Nephron (organoid): ENCODE measurements at regions not wholly inside any gene's neighbourhood (a gene's known extent, or its start where the extent isn't known, plus 50 kb on each side); places are given as distances from the start of the nearest gene placed in this dataset.

Source experiments
- H3K27ac Mint-ChIP-seq, 3 experiments: 2 replicates each; pipeline ENCODE4 v1.8.0; 2020; ENCODE audit warnings: mixed read lengths in 3 of 3, mild to moderate bottlenecking in 2 of 3, moderate library complexity in 1 of 3
- H3K27me3 Mint-ChIP-seq: 2 replicates; pipeline ENCODE4 v1.8.0; 2021; ENCODE audit warnings: low read depth, mild to moderate bottlenecking, moderate library complexity, mixed read lengths
- H3K36me3 Mint-ChIP-seq: 2 replicates; pipeline ENCODE4 v1.8.0; 2020; ENCODE audit warnings: low read depth, mixed read lengths
- H3K4me1 Mint-ChIP-seq: 2 replicates; pipeline ENCODE4 v1.8.0; 2020; ENCODE audit warnings: mixed read lengths
- H3K4me3 Mint-ChIP-seq, 3 experiments: 2 replicates each; pipeline ENCODE4 v1.8.0; 2020; ENCODE audit warnings: mild to moderate bottlenecking in 3 of 3, mixed read lengths in 3 of 3, moderate library complexity in 2 of 3
- H3K9me3 Mint-ChIP-seq: 2 replicates; pipeline ENCODE4 v1.8.0; 2020; ENCODE audit warnings: mixed read lengths
- CTCF ChIP-seq, 3 experiments: fragments of 200-600 bp; sonication (generic); IDR thresholded peaks; one replicate each; pipeline ENCODE4 v1.5.0; 2021; ENCODE audit warnings: antibody characterized with exemption in 3 of 3; ENCODE audit not compliant: unreplicated experiment in 3 of 3

- H3K27me3 Mint-ChIP-seq: no peaks in the 10 kb centered on the region
- H3K27ac Mint-ChIP-seq: peak overlapping the region; percentile 55 to 83 (median 69)
- no peak overlapping the region for H3K4me3 Mint-ChIP-seq
- peaks cover 28% of the 10 kb centered on the region for H3K4me1 Mint-ChIP-seq
- H3K9me3 Mint-ChIP-seq: no peaks in the 10 kb centered on the region
- TF ChIP-seq CTCF (IDR thresholded peaks at IDR 0.05; ENCODE audit: unreplicated experiment in 3 of 3): no peak
- no peaks in the 10 kb centered on the region for H3K36me3 Mint-ChIP-seq
Measured at GRCh38 chr14:34170882-34171281, 220.0 kb upstream of the EGLN3 start.

- Mint-ChIP-seq H3K9me3 (no peaks in the 10 kb centered on the region), H3K27me3 (no peaks in the 10 kb centered on the region)
- no peak for TF ChIP-seq CTCF (IDR thresholded peaks at IDR 0.05; ENCODE audit: unreplicated experiment in 3 of 3)
Measured at GRCh38 chr14:34169561-34169960, 218.7 kb upstream of the EGLN3 start.

GRCh38 chr14:34168656-34169055 lies 217.8 kb upstream of the EGLN3 start:
- no peak for TF ChIP-seq CTCF (IDR thresholded peaks at IDR 0.05; ENCODE audit: unreplicated experiment in 3 of 3)
- Mint-ChIP-seq H3K4me3 (no peak overlapping the region), H3K27ac (no peak overlapping the region), H3K36me3 (no peaks in the 10 kb centered on the region), H3K9me3 (no peaks in the 10 kb centered on the region), H3K27me3 (no peaks in the 10 kb centered on the region), H3K4me1 (peaks cover 23% of the 10 kb centered on the region)

More at GRCh38 chr14:34169561-34169960, 218.7 kb upstream of the EGLN3 start:
- Mint-ChIP-seq H3K36me3 (no peaks in the 10 kb centered on the region), H3K4me1 (peaks cover 23% of the 10 kb centered on the region), H3K27ac (no peak overlapping the region), H3K4me3 (no peak overlapping the region)

GRCh38 chr14:34165847-34166350 lies 215.0 kb upstream of the EGLN3 start:
- no peak for TF ChIP-seq CTCF (IDR thresholded peaks at IDR 0.05; ENCODE audit: unreplicated experiment in 3 of 3)
- H3K4me3 Mint-ChIP-seq: no peak overlapping the region
- no peaks in the 10 kb centered on the region for H3K36me3 Mint-ChIP-seq
- no peaks in the 10 kb centered on the region for H3K9me3 Mint-ChIP-seq
- no peak overlapping the region for H3K27ac Mint-ChIP-seq
- no peaks in the 10 kb centered on the region for H3K27me3 Mint-ChIP-seq
- peaks cover 10% of the 10 kb centered on the region for H3K4me1 Mint-ChIP-seq

GRCh38 chr14:34164162-34164864 lies 213.4 kb upstream of the EGLN3 start:
- H3K4me1 Mint-ChIP-seq: peaks cover 9% of the 10 kb centered on the region

More at GRCh38 chr14:34164162-34164864, 213.4 kb upstream of the EGLN3 start:
- H3K36me3 Mint-ChIP-seq: no peaks in the 10 kb centered on the region
- no peak for TF ChIP-seq CTCF (IDR thresholded peaks at IDR 0.05; ENCODE audit: unreplicated experiment in 3 of 3)
- no peaks in the 10 kb centered on the region for H3K27me3 Mint-ChIP-seq
- no peaks in the 10 kb centered on the region for H3K9me3 Mint-ChIP-seq
- H3K4me3 Mint-ChIP-seq: no peak overlapping the region
- H3K27ac Mint-ChIP-seq: no peak overlapping the region
